MM.1S (cell line): ENCODE measurements at regions not wholly inside any gene's neighbourhood (a gene's known extent, or its start where the extent isn't known, plus 50 kb on each side); places are given as distances from the start of the nearest gene placed in this dataset.

Source experiments
- CTCF ChIP-seq: fragments of 300-600 bp; sonication (generic); IDR thresholded peaks from 2 replicates; pipeline ENCODE4 v1.5.1; 2016; ENCODE audit warnings: antibody characterized with exemption, low read length, mixed read lengths
- EZH2 ChIP-seq: fragments of 300-600 bp; sonication (generic); optimal IDR thresholded peaks from 2 replicates; pipeline ENCODE3; 2017; ENCODE audit warnings: low read depth, mild to moderate bottlenecking, antibody characterized with exemption, low read length, mixed read lengths

GRCh38 chr4:98204236-98204553, 57.0 kb upstream of the RAP1GDS1 start:
- TF ChIP-seq CTCF (no peak), EZH2 (no peak)
